Activated naive CD4-positive, alpha-beta T cell treated with anti-CD3 and anti-CD28 coated beads for 36 hours (primary cell): ENCODE measurements at regions not wholly inside any gene's neighbourhood (a gene's known extent, or its start where the extent isn't known, plus 50 kb on each side); places are given as distances from the start of the nearest gene placed in this dataset.

Source experiments
- CTCF ChIA-PET: fragments of 350-600 bp; sonication (Branson Sonifier 250); formaldehyde crosslinking; loops from one replicate; lab custom pipeline; 2021; ENCODE audit warnings: antibody characterized with exemption; lab: Charles Lee
- DNase-seq: peaks from one replicate; pipeline ENCODE4 v3.0.0-alpha.2; 2020
- H3K27ac Mint-ChIP-seq: one replicate; pipeline ENCODE4 v1.8.0; 2021; ENCODE audit warnings: mild to moderate bottlenecking, mixed read lengths
- H3K27me3 Mint-ChIP-seq: one replicate; pipeline ENCODE4 v1.8.0; 2021; ENCODE audit warnings: low read depth, mixed read lengths
- H3K36me3 Mint-ChIP-seq: one replicate; pipeline ENCODE4 v1.8.0; 2021; ENCODE audit warnings: low read depth, mixed read lengths
- H3K4me1 Mint-ChIP-seq: one replicate; pipeline ENCODE4 v1.8.0; 2021; ENCODE audit warnings: low read depth, mixed read lengths
- H3K4me3 Mint-ChIP-seq: one replicate; pipeline ENCODE4 v1.8.0; 2021; ENCODE audit warnings: mild to moderate bottlenecking, moderate library complexity, mixed read lengths
- H3K9me3 Mint-ChIP-seq: one replicate; pipeline ENCODE4 v1.8.0; 2021; ENCODE audit warnings: mixed read lengths
- intact Hi-C: fragments of 100-400 bp; cut with micrococcal nuclease; formaldehyde crosslinking; loops from one replicate; pipeline ENCODE4 v1.15.1; 2023

- intact Hi-C loops: no loop called here
- no peak for DNase-seq
- H3K27ac Mint-ChIP-seq: no peak overlapping the region
- no peaks in the 10 kb centered on the region for H3K36me3 Mint-ChIP-seq
- H3K4me3 Mint-ChIP-seq: no peak overlapping the region
- no peaks in the 10 kb centered on the region for H3K9me3 Mint-ChIP-seq
- no peaks in the 10 kb centered on the region for H3K4me1 Mint-ChIP-seq
- no peaks in the 10 kb centered on the region for H3K27me3 Mint-ChIP-seq
- CTCF ChIA-PET: interaction anchor here (0.7 to 11.6 kb wide), 3 partner anchors 49 to 210 kb away, joined by 3 to 261 read pairs (median 3); no protein-coding TSS in a partner anchor
Observed at GRCh38 chr3:119091936-119092677, 53.9 kb upstream of the TEX55 start.

- Mint-ChIP-seq H3K4me1 (no peaks in the 10 kb centered on the region), H3K27me3 (no peaks in the 10 kb centered on the region), H3K9me3 (no peaks in the 10 kb centered on the region), H3K4me3 (no peak overlapping the region), H3K27ac (no peak overlapping the region), H3K36me3 (no peaks in the 10 kb centered on the region)
- no peak for DNase-seq
- intact Hi-C loops: no loop called here
- CTCF ChIA-PET: interaction anchor here (1.2 kb wide), 1 partner anchor 204 kb away, joined by 8 read pairs; no protein-coding TSS in a partner anchor
Observed at GRCh38 chr3:119087799-119088198, 53.2 kb upstream of the IGSF11 start.

- CTCF ChIA-PET: interaction anchor here (0.7 to 2.6 kb wide), 5 partner anchors 50 to 222 kb away, joined by 3 to 8 read pairs (median 4); partner anchors contain the start of genes B4GALT4 and IGSF11
Observed at GRCh38 chr3:119085070-119085439, 50.4 kb upstream of the IGSF11 start.

GRCh38 chr3:119084371-119085069 is 49.9 kb upstream of the IGSF11 start:
- no peak for DNase-seq
- Mint-ChIP-seq H3K27ac (no peak overlapping the region), H3K27me3 (no peaks in the 10 kb centered on the region), H3K4me1 (no peaks in the 10 kb centered on the region), H3K9me3 (no peaks in the 10 kb centered on the region), H3K36me3 (no peaks in the 10 kb centered on the region), H3K4me3 (no peak overlapping the region)
- CTCF ChIA-PET: interaction anchor here (0.6 to 2.6 kb wide), 4 partner anchors 17 to 202 kb away, joined by 3 to 8 read pairs (median 4); partner anchors contain the start of gene B4GALT4
- intact Hi-C loops: no loop called here

More at GRCh38 chr3:119085070-119085439, 50.4 kb upstream of the IGSF11 start:
- no peaks in the 10 kb centered on the region for H3K4me1 Mint-ChIP-seq
- H3K27ac Mint-ChIP-seq: no peak overlapping the region
- H3K9me3 Mint-ChIP-seq: no peaks in the 10 kb centered on the region
- no peak for DNase-seq
- intact Hi-C loops: no loop called here
- H3K36me3 Mint-ChIP-seq: no peaks in the 10 kb centered on the region
- no peak overlapping the region for H3K4me3 Mint-ChIP-seq
- H3K27me3 Mint-ChIP-seq: no peaks in the 10 kb centered on the region
